ENCODE measurements at regions not wholly inside any gene's neighbourhood (a gene's known extent, or its start where the extent isn't known, plus 50 kb on each side); places are given as distances from the start of the nearest gene placed in this dataset.

DNA sequence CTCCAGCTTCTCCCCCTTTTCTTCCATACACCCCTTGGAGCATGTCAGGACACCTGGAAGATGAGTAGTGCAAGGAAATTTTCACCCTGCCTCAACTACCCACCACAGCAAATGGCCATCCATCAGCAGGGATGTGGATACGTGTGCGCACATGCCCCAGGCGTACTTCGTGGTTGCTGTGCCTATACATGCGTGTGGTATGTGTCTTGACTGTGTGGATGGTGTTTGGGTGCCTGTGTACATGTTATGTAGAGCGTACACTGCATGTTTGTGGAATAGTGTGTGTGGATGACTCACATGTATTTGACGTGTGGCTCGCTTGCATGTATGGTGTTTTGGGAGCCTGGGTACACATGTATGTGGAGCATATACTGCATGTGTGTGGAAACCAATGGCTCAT is 158.5 kb downstream of the RRAGC start:
- no peaks in the 10 kb centered on the region for H3K4me1 ChIP-seq (ENCODE audit: insufficient read depth)
- no peak overlapping the region for H3K4me3 ChIP-seq
- H3K4me2 ChIP-seq, result no peak overlapping the region
- no peaks in the 10 kb centered on the region for H3K4me1 Mint-ChIP-seq
- DNase-seq (ENCODE audit: low spot score) (no peak), ATAC-seq (no peak)
- H3F3A ChIP-seq (replicated peaks; ENCODE audit: low read depth), result no peaks in the 10 kb centered on the region
- H3K27me3 Mint-ChIP-seq (ENCODE audit: insufficient read depth, low read depth, poor library complexity), result peaks cover 4% of the 10 kb centered on the region
- no peak overlapping the region for H2AFZ ChIP-seq
- H3K79me2 ChIP-seq (replicated peaks; ENCODE audit: insufficient read depth), result no peaks in the 10 kb centered on the region
- H3K4me3 Mint-ChIP-seq, result no peak overlapping the region
- no peaks in the 10 kb centered on the region for H3K36me3 ChIP-seq (ENCODE audit: insufficient read depth)
- TF ChIP-seq STAT1 (IDR thresholded peaks at IDR 0.05; ENCODE audit: unreplicated experiment) (no peak), NANOG (IDR thresholded peaks at IDR 0.05; ENCODE audit: borderline replicate concordance) (no peak), EZH2phosphoT487 (IDR thresholded peaks at IDR 0.05; ENCODE audit: unreplicated experiment) (no peak), ZNF331 (CRISPR knock-in tag; IDR thresholded peaks at IDR 0.05; ENCODE audit: low read depth) (no peak), JUNB (IDR thresholded peaks at IDR 0.05; ENCODE audit: unreplicated experiment) (no peak), CREB1 (CRISPR knock-in tag; IDR thresholded peaks at IDR 0.05; ENCODE audit: low read depth) (no peak), POLR2AphosphoS5 (IDR thresholded peaks at IDR 0.05; ENCODE audit: low read depth) (no peak)
- TF ChIP-seq, protein P1, sequence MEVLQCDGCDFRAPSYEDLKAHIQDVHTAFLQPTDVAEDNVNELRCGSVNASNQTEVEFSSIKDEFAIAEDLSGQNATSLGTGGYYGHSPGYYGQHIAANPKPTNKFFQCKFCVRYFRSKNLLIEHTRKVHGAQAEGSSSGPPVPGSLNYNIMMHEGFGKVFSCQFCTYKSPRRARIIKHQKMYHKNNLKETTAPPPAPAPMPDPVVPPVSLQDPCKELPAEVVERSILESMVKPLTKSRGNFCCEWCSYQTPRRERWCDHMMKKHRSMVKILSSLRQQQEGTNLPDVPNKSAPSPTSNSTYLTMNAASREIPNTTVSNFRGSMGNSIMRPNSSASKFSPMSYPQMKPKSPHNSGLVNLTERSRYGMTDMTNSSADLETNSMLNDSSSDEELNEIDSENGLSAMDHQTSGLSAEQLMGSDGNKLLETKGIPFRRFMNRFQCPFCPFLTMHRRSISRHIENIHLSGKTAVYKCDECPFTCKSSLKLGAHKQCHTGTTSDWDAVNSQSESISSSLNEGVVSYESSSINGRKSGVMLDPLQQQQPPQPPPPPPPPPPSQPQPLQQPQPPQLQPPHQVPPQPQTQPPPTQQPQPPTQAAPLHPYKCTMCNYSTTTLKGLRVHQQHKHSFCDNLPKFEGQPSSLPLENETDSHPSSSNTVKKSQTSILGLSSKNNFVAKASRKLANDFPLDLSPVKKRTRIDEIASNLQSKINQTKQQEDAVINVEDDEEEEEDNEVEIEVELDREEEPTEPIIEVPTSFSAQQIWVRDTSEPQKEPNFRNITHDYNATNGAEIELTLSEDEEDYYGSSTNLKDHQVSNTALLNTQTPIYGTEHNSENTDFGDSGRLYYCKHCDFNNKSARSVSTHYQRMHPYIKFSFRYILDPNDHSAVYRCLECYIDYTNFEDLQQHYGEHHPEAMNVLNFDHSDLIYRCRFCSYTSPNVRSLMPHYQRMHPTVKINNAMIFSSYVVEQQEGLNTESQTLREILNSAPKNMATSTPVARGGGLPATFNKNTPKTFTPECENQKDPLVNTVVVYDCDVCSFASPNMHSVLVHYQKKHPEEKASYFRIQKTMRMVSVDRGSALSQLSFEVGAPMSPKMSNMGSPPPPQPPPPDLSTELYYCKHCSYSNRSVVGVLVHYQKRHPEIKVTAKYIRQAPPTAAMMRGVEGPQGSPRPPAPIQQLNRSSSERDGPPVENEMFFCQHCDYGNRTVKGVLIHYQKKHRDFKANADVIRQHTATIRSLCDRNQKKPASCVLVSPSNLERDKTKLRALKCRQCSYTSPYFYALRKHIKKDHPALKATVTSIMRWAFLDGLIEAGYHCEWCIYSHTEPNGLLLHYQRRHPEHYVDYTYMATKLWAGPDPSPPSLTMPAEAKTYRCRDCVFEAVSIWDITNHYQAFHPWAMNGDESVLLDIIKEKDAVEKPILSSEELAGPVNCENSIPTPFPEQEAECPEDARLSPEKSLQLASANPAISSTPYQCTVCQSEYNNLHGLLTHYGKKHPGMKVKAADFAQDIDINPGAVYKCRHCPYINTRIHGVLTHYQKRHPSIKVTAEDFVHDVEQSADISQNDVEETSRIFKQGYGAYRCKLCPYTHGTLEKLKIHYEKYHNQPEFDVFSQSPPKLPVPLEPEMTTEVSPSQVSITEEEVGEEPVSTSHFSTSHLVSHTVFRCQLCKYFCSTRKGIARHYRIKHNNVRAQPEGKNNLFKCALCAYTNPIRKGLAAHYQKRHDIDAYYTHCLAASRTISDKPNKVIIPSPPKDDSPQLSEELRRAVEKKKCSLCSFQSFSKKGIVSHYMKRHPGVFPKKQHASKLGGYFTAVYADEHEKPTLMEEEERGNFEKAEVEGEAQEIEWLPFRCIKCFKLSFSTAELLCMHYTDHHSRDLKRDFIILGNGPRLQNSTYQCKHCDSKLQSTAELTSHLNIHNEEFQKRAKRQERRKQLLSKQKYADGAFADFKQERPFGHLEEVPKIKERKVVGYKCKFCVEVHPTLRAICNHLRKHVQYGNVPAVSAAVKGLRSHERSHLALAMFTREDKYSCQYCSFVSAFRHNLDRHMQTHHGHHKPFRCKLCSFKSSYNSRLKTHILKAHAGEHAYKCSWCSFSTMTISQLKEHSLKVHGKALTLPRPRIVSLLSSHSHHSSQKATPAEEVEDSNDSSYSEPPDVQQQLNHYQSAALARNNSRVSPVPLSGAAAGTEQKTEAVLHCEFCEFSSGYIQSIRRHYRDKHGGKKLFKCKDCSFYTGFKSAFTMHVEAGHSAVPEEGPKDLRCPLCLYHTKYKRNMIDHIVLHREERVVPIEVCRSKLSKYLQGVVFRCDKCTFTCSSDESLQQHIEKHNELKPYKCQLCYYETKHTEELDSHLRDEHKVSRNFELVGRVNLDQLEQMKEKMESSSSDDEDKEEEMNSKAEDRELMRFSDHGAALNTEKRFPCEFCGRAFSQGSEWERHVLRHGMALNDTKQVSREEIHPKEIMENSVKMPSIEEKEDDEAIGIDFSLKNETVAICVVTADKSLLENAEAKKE (CRISPR knock-in tag; IDR thresholded peaks at IDR 0.05), result no peak
- TF ChIP-seq, protein P2, sequence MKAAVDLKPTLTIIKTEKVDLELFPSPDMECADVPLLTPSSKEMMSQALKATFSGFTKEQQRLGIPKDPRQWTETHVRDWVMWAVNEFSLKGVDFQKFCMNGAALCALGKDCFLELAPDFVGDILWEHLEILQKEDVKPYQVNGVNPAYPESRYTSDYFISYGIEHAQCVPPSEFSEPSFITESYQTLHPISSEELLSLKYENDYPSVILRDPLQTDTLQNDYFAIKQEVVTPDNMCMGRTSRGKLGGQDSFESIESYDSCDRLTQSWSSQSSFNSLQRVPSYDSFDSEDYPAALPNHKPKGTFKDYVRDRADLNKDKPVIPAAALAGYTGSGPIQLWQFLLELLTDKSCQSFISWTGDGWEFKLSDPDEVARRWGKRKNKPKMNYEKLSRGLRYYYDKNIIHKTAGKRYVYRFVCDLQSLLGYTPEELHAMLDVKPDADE (IDR thresholded peaks at IDR 0.05), result no peak
- H3K36me3 Mint-ChIP-seq (ENCODE audit: low read depth), result peaks cover 5% of the 10 kb centered on the region; the same call in 2 of the 3 replicates
- no peak overlapping the region for H3K27ac ChIP-seq (ENCODE audit: low read depth)
- H4K20me1 ChIP-seq (replicated peaks; ENCODE audit: insufficient read depth), result no peaks in the 10 kb centered on the region
- H3K27me3 ChIP-seq (ENCODE audit: insufficient read depth), result no peaks in the 10 kb centered on the region
- no peak overlapping the region for H3K27ac Mint-ChIP-seq
- H3K9me2 ChIP-seq (ENCODE audit: insufficient read depth), result peaks cover 7% of the 10 kb centered on the region
- peaks cover 16% of the 10 kb centered on the region for H3K9me3 Mint-ChIP-seq

Measured in GM23338 (cell line).